ENCODE measurements at regions not wholly inside any gene's neighbourhood (a gene's known extent, or its start where the extent isn't known, plus 50 kb on each side); places are given as distances from the start of the nearest gene placed in this dataset.
"Not testable (repeated sequence)": the region's sequence is repeated elsewhere in the genome, so short reads cannot be mapped to it uniquely, and the experiment has no call there.

DNA sequence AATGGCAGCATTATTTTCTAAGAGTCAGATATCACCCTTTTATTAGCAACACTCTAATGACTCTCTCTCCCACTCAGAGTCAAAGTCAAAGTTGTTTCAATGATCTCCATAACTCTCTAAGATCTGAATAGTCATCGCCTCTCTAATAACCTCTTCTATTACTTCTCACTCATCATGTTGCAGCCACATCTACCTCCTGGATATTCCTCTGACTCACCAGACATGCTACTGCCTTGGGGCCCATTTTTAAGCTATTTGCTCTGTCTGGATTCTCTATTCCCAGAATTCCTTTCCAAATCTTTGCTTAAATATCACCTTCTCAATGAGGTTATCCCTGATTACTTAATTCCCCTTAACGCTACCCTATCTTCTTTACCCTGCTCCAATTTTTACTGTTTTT lies 391.8 kb upstream of the MAGEB16 start:
- DNase-seq (ENCODE audit: low read depth) = no peak

DNA sequence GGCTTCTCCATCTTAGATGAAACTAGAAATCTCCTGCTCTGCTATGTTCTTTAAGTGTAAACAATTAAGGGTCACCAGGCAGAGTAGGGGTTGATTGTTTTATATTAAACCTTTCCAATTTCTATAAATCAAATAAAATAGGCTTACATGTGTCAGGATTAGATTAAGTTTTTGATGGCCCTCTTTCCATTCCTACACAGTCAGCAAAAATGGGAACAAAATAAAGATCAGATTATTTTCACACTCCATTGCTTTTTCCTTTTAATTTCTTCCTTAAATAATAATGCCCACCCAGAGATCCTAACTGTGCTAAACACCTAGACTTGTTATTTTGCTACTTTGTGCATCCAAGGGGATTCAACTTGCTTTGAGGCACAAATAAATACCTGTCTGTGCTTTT lies 381.4 kb upstream of the MAGEB16 start:
- no peak for DNase-seq (ENCODE audit: low read depth)

DNA sequence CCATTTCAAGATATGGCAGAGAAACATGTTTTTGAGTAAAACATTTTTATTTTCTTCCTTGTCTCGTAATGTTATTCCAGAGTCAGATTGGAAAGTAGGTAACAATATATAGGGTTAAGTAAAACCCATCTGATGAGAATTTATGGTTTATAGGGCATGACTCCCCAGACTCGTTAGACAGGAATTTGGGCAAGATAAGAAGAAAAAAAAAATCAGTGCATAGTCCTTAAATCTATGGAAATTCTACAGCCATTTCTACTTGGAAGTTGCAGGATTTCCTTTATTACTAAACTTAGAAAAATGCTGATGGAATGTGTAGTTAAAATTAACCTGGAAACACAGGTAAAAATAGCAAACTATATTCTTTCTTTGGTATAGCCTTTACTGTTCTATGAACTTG lies 366.1 kb upstream of the MAGEB16 start:
- no peak for DNase-seq (ENCODE audit: low read depth)

DNA sequence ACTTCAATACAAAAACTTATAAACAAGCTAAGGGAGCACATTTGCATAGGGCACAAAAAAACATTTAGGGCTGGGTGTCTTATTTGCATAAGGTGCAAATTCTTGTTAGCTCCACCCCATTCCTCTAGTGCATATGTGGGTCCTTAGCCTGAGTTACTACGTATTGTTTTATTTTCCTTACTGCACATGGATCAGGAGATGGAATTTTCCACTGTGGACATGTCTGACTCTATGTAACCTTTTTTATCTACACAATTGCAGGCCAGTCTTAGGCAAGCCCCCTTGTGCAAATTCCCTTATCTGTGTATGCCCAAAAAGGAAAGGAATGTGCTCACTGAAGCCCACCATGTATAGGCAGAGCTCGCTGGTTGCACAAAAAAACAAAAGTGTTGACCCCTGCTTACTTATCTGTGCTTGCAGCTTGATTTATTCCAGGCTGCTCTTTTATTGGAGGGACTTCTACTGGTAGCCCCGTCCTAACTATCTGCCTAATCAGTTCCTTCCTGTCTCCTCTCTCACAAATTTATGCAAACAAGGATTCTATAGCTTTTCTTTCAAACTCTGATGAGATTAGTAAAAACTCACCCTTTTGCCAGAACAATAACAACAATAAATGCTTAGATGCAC lies 359.0 kb upstream of the MAGEB16 start:
- no peak for DNase-seq (ENCODE audit: low read depth)

DNA sequence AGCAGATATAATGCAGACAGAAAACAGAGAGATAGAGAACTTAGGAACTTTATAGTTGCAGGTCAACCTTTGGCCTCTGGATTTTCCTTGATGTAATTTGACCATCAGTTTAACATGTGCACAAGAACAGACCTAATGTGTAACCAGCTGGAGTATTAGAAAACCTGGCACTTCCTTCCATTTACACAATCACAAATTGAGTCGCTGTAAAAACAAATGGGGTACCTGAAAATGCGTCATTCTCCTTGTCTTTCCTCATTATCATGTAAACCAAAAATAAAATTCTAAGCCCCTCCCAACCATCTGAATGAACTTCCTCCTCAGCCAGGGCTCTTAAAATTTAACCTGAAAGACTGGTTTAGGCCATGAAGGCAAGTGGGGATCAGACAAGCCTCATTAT lies 358.4 kb upstream of the MAGEB16 start:
- no peak for DNase-seq (ENCODE audit: low read depth)

DNA sequence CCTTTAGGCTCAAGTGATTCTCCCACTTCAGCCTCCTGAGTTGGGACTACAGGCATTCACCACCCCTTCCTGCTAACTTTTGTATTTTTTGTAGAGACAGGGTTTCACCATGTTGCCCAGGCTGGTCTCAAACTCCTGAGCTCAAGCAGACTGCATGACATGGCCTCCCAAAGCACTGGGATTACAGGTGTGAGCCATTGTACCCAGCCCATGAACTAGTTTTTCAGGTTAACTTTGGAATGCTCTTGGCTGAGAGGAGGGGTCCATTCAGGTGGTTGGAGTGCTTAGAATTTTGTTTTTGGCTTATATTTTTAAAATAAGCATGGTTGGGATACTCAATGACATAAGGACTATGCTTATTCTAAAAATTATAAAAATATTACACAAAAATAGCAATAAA lies 355.7 kb upstream of the MAGEB16 start:
- DNase-seq (ENCODE audit: low read depth) = no peak

DNA sequence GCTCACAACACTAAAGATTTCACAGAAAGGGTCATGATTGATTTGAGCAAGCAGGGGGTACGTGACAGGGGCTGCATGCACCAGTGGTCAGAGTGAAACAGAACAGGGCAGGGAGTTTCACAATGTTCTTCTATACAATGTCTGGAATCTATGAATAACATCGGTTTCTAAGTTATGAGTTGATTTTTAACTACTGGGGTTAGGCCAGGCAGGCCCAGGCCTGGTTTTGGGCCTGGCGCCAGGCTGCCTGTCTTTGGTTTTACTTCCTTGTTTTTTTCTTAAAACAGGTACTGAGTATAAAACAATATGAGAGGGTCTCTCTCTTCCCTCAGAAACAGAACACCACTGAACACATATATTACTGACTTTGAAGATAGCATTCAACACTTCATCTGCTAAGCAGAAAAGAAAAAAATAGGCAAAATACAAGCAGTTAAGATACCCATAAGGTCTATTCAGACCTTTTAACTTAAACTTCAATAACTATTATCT lies 355.0 kb upstream of the MAGEB16 start:
- DNase-seq (ENCODE audit: low read depth) = not testable (repeated sequence)

DNA sequence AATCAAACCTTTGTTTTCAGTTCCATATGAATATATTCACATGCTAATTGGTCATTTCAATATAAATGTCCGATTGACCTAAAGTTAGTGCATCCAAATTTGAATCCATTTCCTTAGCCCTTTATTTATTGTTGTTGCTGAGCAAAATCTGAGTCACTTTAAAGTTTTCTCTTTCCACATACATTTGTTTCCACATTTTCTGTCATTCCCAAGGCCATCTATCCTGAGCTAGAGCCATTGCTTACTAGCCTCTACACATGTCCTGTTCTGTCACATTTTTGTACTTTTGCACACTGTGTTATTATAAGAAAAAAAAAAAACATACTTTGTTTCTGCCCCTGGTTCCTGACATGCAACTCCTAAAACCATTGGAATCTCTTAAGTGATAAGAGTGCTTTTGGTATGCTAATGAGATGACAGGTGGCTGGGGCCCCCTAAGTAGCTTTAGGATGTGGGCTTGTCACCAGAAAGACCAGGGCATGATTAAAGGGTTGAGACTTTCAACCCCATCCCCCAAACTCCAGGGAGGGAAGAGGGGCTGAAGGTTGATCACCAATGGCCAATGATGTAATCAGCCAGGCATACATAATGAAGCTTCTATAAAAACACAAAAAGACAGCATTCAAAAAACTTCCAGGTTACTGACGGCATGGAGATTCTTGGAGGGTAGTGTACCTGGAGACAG lies 353.3 kb upstream of the MAGEB16 start:
- no peak for DNase-seq (ENCODE audit: low read depth)

DNA sequence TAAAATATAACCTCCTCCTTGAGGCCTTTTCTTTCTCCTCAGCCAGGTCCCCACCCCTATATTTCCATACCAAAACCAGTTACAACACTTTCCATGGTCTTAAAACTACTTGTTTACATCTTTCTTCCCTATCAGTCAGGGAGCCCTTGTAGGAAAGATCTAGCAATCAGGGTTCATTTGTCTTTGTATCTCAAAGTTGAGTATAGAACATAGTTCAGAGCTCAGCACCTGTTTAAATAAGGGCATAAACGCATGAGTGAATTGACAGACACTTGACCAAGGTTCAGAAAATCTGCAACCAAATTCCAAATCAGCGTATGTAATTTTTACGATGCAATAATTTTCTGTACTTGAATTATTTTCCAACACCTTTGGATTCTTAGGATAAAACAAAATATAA lies 352.2 kb upstream of the MAGEB16 start:
- DNase-seq (ENCODE audit: low read depth) = no peak

DNA sequence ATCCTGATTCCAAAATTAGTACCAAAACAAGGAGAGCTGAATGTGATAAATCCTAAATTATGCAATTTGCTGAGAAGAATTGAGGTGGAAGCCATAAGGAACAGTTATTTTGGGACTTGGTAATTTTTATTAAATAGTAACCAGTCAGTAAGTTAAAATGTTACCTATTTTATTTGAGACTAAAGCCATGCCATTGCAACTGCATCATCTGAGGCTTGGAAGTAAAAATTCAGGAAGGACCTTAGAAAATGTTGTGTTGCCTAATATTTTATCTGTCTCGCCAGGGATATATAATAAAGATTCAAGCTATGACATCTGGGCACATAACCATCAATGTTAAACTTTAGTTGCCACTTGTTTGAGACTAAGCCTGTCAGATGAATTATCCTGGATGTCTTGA lies 341.3 kb upstream of the MAGEB16 start:
- DNase-seq (ENCODE audit: low read depth) = no peak

DNA sequence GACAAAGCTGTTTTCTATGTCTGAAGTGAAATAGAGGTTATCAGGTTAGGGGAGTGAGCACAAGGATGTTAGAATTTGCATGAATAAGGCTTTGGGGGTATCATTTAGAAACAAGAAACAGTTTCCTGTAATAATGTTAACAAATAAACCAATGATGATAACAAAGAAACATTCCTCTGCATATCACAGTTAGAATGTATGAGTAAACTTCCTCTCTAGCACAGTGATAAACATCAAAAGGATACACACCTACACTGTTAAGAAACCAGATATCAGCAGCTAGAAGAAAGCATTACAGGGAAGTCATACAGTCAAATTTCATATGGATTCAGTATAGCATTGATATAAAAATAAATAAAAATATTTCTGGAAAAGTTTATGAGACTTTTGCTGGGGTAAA lies 340.0 kb upstream of the MAGEB16 start:
- no peak for DNase-seq (ENCODE audit: low read depth)

DNA sequence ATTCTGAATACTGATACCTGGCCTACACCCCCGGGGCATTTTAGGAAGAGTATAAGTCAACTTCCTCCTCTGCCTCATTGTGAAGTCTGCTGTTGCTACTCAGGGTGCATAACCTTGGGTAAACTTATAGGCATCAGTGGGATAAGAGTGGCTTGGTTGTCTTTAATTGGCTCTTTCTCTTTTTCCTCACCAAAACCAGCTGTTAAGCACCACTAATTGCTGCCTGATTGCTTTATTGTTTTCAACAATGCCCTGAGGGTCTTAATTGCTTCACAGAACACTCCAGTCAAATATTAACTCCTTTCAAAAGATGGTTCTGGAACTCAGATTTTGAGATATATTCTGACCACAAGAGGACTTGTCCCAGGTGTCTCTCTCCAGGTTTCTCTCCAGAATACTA lies 337.0 kb upstream of the MAGEB16 start:
- no peak for DNase-seq (ENCODE audit: low read depth)

DNA sequence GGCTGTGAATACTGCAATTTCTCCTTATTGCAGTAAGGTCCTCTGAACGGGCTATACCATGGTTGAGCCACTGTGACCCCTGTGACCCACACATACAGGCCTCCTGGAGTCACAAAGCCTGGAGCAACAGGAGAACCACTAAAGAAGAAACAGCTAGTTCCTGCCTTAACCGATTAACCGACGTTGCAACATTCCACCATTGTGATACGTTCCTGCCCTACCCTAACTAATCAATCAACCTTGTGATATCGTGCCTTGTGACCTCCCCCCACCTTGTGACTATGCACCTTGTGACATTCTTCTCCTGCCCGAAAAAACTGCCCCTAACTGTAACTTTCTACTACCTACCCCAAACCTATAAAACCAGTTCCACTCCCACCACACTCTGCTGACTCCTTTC lies 301.5 kb upstream of the MAGEB16 start:
- DNase-seq (ENCODE audit: low read depth) = not testable (repeated sequence)

DNA sequence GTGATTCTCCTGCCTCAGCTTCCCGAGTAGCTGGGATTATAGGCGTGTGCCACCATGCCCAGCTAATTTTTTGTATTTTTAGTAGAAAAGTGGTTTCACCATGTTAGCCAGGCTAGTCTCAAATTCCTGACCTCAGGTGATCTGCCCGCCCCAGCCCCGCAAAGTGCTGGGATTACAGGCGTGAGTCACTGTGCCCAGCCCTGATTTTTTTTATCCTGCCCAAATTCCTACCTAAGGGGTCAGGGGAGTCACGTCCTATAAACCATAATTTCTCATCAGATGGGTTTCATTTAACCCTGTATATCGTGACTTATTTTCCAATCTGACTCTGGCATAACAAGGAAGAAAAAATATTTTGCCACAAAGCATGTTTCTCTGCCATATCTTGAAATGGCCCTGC lies 300.7 kb upstream of the MAGEB16 start:
- DNase-seq (ENCODE audit: low read depth) = not testable (repeated sequence)

DNA sequence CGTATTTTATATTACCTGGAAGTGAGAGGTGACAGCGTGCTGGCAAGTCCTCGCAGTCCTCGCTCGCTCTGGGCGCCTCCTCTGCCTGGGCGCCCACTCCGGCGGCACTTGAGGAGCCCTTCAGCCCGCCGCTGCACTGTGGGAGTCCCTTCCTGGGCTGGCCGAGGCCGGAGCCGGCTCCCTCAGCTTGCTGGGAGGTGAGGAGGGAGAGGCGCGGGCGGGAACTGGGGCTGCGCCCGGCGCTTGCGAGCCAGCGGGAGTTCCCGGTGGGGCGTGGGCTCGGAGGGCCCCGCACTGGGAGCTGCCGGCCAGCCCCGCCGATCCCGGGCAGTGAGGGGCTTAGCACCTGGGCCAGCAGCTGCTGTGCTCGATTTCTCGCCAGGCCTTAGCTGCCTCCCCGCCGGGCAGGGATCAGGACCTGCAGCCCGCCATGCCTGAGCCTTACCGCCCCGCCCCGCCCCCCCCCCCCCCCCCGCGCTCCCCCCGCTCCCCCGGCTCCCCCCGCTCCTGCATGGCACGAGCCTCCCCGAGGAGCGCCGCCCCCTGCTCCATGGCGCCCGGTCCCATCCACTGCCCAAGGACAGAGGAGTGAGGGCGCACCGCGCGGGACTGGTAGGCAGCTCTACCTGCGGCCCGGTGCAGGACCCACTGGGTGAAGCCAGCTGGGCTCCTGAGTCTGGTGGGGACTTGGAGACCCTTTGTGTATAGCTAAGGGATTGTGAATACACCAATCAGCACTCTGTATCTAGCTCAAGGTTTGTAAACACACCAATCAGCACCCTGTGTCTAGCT lies 298.9 kb upstream of the MAGEB16 start:
- no peak for DNase-seq (ENCODE audit: low read depth)

DNA sequence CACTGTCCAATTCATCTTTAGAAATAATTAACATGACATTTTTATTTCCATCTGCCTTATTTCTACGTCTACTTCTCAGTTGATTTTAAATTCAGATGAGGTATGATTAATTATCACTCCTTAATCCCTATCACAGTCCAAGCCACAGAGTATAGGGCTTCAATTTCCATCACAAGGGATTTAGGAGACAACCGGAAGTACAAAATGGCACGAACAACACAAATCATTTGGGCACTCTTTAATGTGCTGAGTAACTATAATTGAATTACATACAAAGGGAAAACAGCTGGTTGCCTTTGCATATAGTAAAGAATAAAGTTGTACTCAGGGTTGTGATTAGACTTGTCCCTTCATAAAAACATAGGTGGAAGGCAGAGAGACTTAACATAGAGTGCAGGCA lies 290.4 kb upstream of the MAGEB16 start:
- no peak for DNase-seq (ENCODE audit: low read depth)

DNA sequence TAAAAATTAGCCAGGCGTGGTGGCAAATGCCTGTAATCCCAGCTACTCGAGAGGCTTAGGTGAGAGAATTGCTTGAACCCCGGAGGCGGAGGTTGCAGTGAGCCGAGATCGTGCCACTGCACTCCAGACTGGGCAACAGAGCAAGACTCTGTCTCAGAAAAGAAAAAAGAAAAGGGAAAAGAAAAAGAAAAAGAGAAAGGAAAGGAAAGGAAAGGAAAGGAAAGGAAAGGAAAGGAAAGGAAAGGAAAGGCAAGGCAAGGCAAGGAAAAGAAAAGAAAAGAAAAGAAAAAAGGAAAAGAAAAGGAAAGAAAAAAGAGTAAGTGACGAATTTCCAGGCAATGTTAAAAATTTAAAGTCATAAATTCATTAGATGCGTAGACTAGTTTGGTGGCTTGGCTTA lies 250.1 kb upstream of the MAGEB16 start:
- DNase-seq (ENCODE audit: low read depth) = not testable (repeated sequence)

DNA sequence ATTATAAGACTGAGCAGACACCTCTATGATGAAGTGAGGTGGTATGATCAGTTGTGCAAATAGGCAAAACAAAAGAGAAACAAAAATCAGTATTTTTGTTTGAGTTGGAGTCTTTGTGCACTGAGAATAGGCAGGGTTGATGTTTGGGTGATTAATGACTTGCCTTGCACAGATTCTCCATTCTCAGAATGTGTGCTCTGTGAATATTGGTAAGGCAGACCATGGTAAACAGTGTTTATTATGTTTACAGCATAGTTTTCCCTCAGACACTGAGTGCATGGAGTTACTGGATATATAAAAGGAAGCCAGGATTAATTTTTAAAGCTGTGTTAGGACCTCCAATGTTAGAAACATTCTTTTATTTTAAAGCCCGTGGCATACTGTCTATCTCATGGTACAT lies 240.2 kb upstream of the MAGEB16 start:
- no peak for DNase-seq (ENCODE audit: low read depth)

DNA sequence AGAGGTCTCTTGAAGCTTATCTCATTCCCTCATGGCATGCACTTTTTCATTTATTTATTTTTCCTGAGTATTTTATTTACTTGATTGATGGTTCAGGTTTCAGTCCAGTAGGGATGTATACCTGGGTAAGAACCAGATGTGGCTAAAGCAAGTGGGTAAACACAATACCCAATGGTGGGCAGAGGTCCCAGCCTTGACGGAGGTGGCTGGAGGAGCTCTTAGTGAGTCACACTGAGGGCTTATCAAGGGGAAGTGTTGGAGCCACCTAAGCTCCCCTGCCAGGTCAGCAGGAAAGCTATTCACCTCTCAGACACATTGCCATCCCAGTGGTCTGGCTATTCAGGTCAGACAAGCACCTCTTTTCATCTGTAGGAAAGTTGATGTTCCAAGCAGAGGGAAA lies 236.2 kb upstream of the MAGEB16 start:
- no peak for DNase-seq (ENCODE audit: low read depth)

DNA sequence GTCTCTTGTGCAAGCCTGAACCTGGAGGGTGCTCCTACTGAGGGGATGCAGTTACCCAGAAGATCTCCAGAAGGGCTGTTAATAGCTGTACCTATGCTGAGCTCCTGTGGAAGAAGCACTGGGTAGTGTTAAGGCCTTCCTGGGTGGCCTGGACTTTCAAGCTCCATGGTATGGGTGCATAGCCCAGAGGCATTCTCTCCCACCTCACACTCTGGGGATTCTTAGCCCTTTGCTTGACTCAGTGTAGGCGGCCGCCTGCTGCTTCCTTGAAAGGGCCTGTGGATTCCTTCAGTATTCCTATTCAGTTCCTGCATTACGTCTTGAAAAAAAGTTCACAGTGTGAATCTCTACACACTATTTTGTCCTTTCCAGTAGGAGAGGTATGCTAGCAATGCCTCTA lies 235.7 kb upstream of the MAGEB16 start:
- no peak for DNase-seq (ENCODE audit: low read depth)

DNA sequence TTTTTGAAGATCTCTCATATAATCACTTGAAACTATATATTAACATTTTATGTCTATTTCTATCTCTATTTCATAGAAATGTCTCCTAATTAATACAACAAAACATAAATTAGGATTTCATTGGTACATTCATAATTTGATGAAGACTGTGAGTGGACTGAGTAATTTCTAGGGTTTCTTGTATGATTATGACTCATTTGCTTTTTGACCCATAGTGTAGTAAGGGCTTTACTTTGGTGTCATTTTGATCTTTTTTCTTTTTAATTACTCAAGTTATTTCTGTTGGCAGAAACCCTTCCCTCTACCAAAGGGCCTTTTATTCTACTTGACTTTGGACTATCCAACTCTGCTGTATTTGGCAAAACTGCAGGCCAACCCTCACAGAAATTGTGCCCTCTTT lies 207.9 kb upstream of the MAGEB16 start:
- no peak for DNase-seq (ENCODE audit: low read depth)

DNA sequence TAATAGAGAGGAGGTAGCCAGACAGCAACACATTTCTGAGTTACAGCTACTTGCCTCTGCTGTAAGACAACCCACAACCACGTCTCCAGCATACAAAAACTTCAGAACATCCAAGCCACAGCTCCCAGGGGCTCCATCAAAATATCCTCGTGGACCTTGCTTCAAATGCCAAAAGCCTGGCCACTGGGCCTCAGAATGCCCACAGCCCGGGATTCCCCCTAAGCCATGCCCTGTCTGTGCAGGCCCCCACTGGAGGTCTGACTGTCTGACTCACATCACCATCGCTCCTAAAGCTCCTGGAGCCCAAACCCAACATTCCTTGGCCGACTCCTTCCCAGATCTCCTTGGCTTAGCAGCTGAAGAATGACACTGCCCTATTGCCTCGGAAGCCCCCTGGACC lies 186.6 kb upstream of the MAGEB16 start:
- not testable (repeated sequence) for DNase-seq (ENCODE audit: low read depth)

DNA sequence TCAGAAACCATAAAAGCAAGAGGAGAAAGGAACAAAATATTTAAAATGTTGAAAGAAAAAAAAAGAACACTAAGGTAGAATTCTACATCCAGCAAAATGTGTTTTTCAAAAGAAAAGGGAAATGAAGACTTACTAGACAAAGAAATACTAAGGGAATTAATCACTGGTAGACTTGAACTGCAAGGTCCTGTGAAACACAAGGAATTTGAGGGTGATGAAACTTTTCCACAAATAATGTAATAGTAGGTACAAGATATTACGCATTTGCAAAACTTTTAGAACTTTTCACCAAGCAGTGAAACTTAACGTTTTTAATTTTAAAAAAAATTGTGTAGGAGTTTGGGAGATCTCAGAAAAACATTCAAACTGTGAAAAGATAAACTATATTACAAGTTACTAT lies 180.3 kb upstream of the MAGEB16 start:
- DNase-seq (ENCODE audit: low read depth) = no peak
